ENCODE measurements at regions not wholly inside any gene's neighbourhood (a gene's known extent, or its start where the extent isn't known, plus 50 kb on each side); places are given as distances from the start of the nearest gene placed in this dataset.
"Not testable (repeated sequence)": the region's sequence is repeated elsewhere in the genome, so short reads cannot be mapped to it uniquely, and the experiment has no call there.

DNA sequence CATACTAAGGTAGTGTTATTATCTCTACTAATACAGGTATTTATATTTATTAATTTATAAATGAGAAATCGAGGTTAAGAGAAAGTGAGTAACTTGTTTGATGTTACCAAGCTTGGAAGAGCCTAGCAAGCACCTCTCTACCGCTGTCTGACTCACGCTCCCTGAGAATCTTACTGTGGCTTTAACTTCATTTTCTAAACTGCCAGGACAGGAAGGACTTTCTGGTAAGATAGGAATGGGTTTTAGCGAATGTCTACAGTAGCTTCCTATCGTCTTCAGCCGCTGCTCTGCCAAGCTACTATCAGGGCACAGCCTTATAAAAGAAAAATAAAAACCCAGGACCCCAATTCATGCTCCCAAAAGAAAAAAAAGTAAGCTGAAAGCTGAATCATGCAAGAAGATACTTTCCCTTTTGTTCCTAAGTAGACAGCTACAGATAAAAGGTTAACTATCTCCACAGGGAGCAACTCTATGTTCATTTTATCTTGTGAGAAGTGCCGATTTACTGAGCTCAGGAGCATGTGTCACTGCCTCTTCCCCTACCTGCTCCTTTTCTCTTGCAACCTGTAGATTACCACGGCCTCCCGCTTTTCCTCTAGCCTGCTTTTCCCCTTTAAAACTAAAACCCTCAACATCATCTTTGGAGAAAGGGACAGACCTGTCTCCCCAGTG lies 60.2 kb downstream of the THNSL1 start:
- no peak for DNase-seq (ENCODE audit: low spot score)

DNA sequence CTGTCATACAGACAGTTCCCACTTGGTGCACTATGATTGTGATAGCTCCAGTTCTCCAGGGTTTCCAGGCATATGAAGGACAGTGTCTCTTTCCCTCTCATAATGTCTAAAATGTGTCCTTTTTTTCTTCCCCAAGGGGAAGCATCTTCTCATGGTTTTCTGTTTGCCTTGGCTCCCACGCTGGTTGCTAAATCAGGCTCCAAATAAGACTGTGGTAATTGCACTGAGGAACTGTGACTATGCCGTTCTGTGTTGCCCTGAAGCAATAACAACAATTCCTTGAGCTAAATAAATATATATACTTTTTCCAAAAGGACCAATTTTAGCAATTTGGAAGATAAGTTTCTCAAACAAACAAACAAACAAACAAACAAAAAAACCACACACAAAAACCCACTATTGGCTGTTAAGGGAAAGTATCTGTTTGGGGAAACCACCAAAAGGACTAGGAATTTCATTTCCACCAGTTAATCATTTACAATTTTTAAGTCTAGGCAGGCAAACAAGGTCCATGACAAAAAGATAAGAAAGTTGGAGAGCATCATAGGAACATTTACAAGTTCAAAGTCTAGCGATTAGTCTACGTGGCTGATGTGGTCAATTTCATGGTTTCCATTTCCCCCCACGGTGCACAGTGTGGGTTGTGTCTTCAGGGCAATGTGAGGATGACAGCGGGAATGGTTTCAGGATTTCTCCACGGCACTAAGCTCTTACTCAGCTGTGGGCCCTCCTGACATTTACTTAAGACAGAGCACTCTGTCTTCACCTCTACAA lies 62.4 kb downstream of the THNSL1 start:
- DNase-seq (ENCODE audit: low spot score), result no peak

DNA sequence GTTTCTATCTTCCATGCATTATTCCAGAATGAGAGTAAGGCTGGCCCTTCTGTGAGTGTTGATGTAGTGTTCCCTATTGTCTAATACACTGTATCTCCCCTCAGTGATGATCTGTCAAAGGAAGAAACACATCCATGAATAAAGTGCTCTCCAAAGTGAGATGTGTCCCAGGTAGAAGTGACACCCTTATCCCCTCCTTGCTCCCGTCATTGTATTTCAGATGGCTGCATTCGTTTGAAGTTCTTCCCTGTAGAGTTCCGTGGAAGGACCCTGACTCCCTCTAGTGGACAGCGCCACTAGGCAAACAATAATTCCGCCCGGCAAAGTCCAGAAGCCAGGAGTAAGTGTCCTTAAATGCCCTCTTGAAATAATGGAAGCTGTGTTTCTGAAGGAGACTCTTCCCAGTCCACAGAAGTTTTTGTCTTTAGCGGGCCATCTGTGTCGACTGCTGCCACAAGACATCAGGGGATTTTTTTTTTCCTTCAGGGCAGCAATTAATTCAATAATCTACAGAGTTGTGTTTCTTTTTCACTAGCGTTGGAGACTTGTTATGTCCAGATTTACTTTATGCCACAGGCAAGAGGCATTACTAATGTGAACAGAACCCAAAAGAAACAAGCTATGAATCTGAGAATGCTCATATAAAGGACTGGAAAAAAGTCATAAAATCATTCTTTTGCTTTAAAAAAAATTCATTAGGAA lies 64.6 kb downstream of the THNSL1 start:
- DNase-seq (ENCODE audit: low spot score), result peak; percentile 89

DNA sequence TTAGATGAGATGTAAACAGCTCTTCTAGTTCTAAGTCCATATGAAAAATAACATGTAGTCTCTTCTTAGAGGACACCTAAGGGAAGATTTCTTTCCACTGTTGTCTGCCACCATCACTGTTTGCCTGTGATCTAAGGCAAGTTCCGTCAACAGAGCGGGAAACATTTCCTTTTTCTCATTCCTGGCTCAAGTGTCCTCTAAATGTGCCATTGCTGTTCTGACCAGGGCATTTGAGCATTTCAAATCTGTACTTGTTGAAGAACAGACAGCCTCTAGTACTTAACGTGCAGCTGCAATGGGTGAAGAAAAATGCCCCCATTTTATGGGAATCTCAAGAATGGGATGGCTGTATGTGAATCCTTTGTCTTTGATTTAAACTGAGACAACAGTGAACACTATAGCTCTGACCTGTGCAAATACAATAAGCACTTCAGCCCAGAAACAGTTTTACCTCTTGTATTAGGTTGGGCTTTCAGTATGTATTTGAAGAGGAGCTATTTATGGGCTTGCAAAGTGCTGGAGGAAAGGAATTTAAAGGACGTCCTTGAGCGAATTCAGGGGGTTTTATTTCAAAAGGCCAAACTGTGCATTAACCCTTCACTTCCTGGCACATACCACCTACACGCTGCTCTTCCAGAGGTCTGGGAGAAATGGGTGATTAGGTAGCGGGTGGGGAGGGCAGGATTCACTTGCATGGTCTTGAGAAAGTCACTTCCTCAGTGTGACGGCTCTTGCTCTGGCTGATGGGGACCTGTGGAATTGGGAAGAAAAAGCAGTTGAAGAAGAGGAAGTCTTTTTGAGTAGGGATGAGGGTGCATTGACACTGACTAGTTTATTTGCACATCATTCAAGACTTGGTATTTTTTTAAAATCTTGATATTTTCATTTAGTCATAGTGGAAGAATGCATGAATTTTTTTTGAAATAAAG lies 66.1 kb downstream of the THNSL1 start:
- DNase-seq (ENCODE audit: low spot score), result no peak

DNA sequence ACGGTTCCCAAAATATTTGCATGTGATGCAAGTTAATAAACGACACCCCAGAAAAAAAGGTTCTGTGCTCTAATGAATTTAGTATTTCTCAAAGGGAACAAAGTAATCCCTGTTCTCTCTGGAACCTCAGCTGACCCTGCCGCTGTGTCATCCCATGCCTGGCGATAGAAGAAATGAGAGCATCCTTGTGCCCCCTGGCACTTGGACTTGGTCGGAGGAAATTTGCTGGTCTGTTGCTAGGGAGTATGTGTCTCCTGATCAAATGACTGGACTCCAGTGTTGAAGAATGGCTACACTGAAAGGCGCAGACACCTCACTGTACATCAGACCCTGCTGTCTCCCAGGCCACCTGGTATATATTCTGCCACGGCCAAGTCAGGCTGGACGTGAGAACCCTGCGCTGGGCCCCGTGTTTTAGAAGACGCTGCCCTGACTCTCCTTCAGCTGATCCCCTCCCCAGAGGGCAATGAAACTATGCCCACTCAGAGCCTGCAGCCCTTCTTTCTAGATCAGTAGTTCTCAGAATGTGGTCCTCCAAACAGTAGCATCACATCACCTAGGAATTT lies 67.2 kb downstream of the THNSL1 start:
- no peak for DNase-seq (ENCODE audit: low spot score)

DNA sequence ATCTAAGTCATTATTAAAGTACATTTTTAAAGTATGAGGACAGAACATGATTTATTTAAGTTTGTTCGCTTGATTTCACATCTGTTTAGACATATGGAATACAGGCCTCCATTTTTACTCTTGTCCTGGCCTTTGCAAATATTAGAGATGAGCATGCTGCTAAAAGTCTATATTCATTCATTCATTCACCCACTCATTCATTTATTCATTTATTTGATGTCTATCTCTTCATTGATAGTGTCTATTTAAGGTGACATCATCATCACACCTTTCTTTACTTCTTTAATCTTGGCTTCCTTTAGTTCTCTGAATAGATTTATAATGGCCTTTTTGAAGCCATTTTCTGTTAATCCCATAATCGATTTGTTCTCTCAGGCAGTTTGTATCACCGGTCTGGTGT lies 68.0 kb downstream of the THNSL1 start:
- DNase-seq (ENCODE audit: low spot score), result no peak

DNA sequence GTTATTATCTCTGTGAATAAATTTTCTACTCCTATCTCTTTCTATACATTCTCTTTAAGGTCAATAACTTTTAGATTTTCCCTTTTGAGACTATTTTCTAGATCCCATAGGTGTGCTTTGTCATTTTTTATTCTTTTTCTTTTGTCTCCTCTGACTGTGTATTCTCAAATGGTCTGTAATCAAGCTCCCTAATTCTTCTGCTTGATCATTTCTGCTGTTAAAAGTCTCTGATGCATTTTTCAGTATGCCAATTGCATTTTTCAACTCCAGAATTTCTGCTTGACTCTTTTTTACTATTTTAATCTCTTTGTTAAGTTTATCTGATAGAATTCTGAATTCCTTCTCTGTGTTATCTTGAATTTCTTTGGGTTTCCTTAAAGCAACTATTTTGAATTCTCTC lies 78.2 kb downstream of the THNSL1 start:
- no peak for DNase-seq (ENCODE audit: low spot score)

DNA sequence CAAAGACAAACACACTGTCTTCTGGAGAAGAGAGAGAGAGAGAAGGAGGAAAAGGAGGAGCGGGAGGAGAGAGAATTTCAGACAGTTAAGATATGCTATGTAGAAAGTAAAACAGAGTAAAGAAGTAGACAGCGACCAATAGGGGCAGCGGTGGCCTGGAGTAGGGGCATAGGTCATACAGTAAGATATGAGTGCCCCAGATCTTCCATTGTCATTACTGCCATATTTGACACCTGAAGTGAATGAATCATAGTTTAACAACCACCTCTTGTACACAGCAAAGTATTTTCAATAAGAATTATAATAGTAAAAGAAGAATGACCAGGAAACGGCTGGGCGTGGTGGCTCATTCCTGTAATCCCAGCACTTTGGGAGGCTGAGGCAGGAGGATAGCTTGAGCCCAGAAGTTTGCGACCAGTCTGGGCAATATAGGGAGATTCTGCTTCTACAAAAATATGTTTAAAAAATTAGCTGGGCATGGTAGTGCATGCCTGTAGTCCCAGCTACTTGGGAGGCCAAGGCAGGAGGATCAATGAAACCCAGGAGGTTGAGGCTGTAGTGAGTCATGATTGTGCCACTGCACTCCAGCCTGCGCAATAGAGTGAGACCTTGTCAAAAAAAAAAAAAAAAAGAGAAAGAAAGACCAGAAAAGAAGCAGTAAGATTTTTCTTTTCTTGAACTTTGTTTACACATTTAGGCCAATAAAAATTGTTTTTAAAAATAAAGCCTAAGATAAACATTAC lies 77.0 kb upstream of the GPR158 start:
- no peak for DNase-seq (ENCODE audit: low spot score)

DNA sequence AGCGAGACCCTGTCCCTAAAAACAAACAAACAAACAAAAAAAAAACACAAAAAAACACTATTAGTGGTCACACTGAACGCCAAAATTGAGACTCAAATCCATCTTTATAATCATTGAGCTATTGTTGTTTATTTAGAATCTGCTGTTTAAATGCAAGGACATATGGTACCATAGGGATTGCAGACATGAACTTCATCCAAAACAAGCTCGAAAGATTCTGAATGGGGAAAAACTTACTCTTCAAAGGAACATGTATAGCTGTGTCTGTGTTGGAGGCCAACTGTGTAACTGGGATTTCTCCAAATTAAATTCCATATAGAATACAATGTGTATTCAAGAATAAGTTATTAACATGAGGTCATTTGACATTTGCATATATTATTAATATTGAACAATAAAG lies 74.7 kb upstream of the GPR158 start:
- no peak for DNase-seq (ENCODE audit: low spot score)

DNA sequence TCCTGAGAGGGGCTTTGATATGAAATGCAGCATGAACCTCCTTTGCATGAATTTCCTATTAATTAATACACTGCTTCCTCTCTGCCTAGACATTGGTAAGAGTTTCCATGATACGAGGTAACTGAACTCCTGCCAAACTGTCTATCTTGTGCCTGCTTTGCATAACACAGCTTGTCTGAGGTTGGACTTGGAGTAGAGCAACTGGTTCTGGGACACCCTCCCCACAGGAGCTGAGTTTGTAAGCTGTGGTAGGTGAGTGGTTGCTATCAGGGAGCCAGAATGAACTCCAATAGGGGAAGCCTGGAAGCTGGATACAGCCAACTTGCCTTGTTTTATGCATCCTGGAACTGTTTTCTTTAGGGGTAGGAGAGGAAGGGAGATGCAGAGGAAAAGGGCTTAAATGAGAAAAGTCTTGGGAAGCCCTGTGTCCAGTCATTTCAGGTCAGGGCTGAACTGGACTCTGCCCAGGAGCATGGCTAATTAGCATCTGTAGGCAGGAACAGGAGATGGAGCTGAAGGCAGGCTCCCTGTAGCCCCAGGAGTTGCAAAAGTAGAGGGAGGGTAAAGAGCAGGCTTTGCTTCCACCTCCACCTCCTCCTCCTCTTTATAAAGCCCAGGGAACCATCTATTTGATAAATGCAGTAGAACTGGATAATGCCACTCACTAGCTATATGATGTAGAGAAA lies 73.2 kb upstream of the GPR158 start:
- DNase-seq (ENCODE audit: low spot score), result no peak

DNA sequence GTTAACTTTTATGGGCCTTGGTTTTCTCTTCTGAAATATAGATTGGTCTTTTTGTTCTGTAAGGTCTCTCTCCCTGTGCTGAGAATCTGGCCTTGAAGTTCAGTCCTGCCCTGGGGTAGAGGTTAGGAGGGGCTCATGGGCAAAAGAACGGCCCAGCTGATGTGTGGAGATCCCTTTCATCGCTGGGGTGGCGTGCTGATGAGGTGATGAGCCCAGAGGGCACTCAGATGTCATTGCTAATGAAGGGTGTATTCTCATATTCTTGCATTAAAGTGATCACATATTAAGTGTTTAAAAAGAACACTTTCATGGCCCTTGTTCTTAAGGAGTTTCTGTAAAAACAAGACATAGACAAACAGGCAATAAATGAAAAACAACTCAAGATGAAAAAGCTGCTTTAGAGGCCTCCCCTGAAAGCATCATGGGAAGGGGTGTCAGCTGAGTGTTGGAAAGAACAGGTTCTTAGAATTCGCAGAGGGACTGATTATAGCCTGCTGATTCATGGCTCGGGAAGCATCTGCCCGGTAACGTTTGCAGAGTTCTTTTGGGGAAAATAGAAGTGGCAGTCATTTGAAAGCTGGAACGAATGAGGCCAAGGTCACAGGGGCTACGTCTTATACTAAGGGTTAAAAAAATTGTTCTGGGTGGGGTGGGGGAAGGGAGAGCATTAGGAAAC lies 72.5 kb upstream of the GPR158 start:
- DNase-seq (ENCODE audit: low spot score), result no peak

DNA sequence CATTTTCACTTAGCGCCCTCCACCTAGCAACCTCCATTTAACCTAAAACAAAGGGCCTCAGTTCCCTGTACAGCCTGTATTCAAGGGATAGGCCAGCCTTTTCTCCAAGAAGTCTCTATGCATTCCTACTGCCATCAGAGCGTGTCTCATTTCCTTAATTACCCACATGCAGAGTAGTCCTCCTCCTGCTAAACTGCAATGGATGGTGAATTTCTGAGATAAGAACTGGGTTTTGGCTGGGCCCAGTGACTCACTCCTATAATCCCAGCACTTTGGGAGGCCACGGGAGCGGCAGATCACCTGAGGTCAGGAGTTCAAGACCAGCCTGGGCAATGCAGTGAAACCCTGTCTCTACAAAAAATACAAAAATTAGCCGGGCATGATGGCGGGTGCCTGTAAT lies 71.1 kb upstream of the GPR158 start:
- no peak for DNase-seq (ENCODE audit: low spot score)

DNA sequence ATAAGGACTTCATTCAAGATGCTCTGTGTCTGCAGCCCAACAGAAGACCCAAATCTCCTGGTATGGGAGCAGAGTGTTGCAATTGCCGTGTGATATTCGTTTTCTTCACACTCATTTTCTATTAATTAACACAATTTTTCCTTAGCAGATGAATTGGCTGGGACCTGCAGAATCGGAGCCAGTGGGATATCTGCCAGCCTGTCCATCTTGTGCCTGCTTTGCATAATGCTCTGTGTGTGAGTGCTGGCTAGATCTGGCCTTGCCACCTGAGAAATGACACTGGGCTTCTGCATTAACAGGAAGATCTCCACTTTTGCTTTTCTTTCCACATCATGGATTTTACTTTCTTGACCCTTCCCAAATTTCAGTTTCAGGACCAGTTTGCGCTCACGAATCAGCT lies 70.4 kb upstream of the GPR158 start:
- DNase-seq (ENCODE audit: low spot score), result no peak

DNA sequence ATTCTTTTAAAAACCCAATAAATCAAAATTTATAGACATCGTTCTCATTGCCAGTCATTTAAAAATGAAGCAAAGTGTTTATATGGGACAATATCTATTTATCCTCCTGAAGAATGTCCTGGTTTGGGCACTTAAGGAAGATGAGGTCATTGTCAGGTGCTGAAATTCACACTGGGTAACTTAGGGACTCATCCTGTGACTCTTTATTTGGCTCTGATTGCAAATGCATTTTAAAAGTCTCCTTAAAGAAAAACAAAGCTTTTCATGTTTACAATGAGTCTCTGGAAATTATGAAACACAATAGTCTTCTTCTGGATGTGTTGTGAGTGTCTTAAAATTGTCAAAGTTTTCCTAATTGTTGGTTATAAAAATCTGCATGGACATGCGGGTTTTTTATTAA lies 69.5 kb upstream of the GPR158 start:
- no peak for DNase-seq (ENCODE audit: low spot score)

DNA sequence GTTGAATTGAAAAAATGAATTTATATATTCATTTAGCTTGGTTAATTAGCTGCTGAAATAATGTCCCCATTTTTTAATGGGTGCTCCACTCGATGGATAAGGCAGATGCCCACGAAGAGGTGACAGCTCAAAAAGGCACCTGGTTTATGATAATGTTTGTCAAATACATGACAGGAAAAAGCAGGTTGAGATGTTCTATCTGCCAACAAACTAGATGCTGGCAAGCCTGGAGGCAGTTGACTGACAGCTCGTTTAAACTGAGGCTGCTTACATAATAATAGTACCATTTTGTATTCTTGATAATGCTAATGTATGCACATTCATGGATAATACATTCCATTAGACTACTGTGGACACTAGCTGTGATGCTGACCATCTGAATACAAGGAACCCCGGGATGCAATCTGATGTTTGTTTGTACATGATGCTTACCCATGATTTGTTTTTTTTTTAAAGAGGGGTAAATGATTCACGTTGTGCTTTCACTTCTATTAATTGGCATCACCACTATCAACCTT lies 69.0 kb upstream of the GPR158 start:
- DNase-seq (ENCODE audit: low spot score), result no peak

DNA sequence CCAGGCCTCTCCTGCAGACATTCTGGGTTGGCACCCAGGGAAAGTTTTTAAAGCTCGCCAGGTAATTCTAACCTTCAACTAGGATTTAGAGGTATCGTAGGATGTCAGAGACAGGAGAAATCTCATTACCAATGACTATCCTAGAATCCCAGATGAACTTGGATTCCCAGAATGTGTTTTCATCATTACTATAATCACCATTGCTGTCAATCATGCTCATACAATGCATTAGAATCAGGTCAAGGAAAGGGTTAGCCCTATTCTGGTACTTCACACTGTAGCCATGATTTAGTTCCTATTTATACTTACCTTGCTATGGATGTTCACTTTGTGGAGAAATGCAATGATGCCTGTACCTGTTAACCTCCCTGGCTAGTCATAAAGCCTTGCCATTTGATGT lies 67.0 kb upstream of the GPR158 start:
- DNase-seq (ENCODE audit: low spot score), result no peak

DNA sequence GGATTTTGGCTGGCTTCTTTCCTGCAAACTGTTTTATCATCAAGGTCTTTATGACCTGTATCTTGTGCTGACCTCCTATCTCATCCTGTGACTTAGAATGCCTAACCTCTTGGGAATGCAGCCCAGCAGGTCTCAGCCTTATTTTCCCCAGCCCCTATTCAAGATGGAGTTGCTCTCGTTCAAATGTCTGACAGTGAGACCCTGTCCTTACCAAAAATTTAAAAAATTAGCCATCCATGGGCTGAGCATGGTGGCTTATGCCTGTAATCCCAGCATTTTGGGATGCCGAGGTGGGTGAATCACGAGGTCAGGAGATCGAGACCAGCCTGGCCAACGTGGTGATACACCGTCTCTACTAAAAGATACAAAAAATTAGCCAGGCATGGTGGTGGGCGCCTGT lies 64.9 kb upstream of the GPR158 start:
- not testable (repeated sequence) for DNase-seq (ENCODE audit: low spot score)

DNA sequence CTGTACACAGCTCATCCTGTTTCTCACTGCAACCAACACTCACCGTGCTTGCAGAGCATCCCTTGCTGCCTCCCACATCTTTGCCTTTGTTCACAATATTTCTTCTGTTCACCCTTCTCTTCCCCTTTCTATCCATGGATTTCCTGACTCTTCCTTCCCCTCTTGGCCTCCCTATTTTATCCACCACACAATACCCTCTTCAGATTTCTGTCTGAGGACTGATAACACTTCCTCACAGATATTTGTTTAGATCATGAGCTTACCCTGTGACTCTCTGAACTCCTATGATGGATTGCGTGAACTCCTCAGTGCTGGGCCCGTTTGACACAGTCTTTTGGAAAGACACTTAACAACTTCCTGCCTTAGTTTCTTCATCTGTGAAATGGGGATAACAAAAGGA lies 62.8 kb upstream of the GPR158 start:
- DNase-seq (ENCODE audit: low spot score), result peak; percentile 22

DNA sequence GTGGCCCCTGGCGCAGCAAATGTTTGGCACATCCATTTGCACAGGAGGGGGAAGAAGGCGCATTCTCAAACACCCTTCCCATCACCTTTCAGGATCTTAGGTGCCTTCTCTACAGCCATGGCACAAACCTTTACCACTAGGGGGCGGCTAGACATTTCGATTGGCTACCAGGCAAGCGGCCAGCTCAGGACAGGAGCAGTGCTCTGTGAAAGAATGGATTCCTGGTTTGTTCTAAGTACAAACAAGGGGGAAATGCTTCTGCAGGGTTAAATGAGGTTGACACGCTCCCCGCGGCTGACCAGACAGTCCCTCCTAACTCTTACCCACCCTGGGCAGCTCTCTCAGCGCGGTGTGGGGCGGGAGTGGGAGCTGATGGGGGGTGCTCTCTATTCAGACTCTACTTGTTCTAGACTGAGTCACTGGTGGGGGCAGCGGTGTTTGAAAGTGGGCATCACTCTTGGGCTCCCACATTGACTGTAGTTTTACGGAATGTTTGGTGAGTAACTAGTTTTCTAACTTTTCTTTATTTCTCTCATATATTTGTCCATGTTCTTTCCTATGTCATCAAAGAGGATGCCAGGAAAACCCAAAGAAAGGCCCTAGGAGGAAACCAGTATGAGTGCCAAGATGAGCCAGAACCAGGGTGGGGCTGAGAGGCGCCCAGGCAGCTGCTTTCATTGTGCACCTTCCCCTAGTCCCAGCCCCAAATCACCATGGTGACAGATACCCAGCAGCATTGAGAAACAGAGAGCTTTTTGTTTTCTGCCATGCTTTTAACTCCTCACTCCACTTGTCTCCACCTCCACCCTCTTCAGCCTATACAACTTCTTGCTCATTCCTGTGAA lies 61.4 kb upstream of the GPR158 start:
- peak; percentile 81 for DNase-seq (ENCODE audit: low spot score)

Measured in RKO (cell line).